ENCODE measurements at regions not wholly inside any gene's neighbourhood (a gene's known extent, or its start where the extent isn't known, plus 50 kb on each side); places are given as distances from the start of the nearest gene placed in this dataset.

- Histone ChIP-seq H3K27ac (no peak overlapping the region), H3K4me1 (no peaks in the 10 kb centered on the region), H3K4me3 (no peak overlapping the region), H3K9me3 (no peaks in the 10 kb centered on the region), H3K36me3 (ENCODE audit: insufficient read depth in 1 of 2, low read depth in 1 of 2) (no peaks in the 10 kb centered on the region), H3K27me3 (ENCODE audit: insufficient read depth in 3 of 3, low read length in 2 of 3) (peaks cover 0 to 4% (median 3%) of the 10 kb centered on the region in 3 donors)
- TF ChIP-seq, protein P1, sequence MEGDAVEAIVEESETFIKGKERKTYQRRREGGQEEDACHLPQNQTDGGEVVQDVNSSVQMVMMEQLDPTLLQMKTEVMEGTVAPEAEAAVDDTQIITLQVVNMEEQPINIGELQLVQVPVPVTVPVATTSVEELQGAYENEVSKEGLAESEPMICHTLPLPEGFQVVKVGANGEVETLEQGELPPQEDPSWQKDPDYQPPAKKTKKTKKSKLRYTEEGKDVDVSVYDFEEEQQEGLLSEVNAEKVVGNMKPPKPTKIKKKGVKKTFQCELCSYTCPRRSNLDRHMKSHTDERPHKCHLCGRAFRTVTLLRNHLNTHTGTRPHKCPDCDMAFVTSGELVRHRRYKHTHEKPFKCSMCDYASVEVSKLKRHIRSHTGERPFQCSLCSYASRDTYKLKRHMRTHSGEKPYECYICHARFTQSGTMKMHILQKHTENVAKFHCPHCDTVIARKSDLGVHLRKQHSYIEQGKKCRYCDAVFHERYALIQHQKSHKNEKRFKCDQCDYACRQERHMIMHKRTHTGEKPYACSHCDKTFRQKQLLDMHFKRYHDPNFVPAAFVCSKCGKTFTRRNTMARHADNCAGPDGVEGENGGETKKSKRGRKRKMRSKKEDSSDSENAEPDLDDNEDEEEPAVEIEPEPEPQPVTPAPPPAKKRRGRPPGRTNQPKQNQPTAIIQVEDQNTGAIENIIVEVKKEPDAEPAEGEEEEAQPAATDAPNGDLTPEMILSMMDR (IDR thresholded peaks at IDR 0.05) = no peak
- DNase-seq (no peak), ATAC-seq (no peak)
- WGBS, 3 donors = 86 to 87% (median 87%) methylated on average over 13 of the region's 13 CpGs
- intact Hi-C loops (cut with DNase I) = no loop called here
These were observed 106.6 kb upstream of the DAP start for GRCh38 chr5:10867389-10868303.

GRCh38 chr5:10866913-10867312 is 105.9 kb upstream of the DAP start:
- intact Hi-C loops (cut with DNase I) = no loop called here
- ATAC-seq (no peak), DNase-seq (no peak)
- Histone ChIP-seq H3K4me3 (no peak overlapping the region), H3K27me3 (ENCODE audit: insufficient read depth in 3 of 3, low read length in 2 of 3) (peaks cover 2 to 4% (median 3%) of the 10 kb centered on the region in 3 donors), H3K9me3 (no peaks in the 10 kb centered on the region), H3K4me1 (no peaks in the 10 kb centered on the region), H3K27ac (no peak overlapping the region), H3K36me3 (ENCODE audit: insufficient read depth in 1 of 2, low read depth in 1 of 2) (no peaks in the 10 kb centered on the region)
- TF ChIP-seq, protein P1 (IDR thresholded peaks at IDR 0.05) = no peak
- WGBS, 3 donors = 38 to 51% (median 49%) methylated on average over 4 of the region's 4 CpGs

GRCh38 chr5:10863763-10864383 is 102.8 kb upstream of the DAP start:
- ATAC-seq = no peak
- Histone ChIP-seq H3K27ac (no peak overlapping the region), H3K4me3 (no peak overlapping the region), H3K36me3 (ENCODE audit: insufficient read depth in 1 of 2, low read depth in 1 of 2) (no peaks in the 10 kb centered on the region), H3K4me1 (no peaks in the 10 kb centered on the region), H3K27me3 (ENCODE audit: insufficient read depth in 3 of 3, low read length in 2 of 3) (peaks cover 2 to 7% (median 4%) of the 10 kb centered on the region in 3 donors), H3K9me3 (no peaks in the 10 kb centered on the region)
- intact Hi-C loops (cut with DNase I) = no loop called here
- TF ChIP-seq, protein P1 (IDR thresholded peaks at IDR 0.05) = peak; percentile 40
- 63 to 68% (median 65%) methylated on average over 15 of the region's 15 CpGs for WGBS, 3 donors
- peak in 1 of 2 donors; percentile 21 for DNase-seq

- no peak overlapping the region for H3K27ac ChIP-seq
- intact Hi-C loops (cut with DNase I) = no loop called here
- no peak overlapping the region for H3K4me3 ChIP-seq
- H3K36me3 ChIP-seq (ENCODE audit: insufficient read depth in 1 of 2, low read depth in 1 of 2) = no peaks in the 10 kb centered on the region
- TF ChIP-seq, protein P1 (IDR thresholded peaks at IDR 0.05) = no peak
- H3K27me3 ChIP-seq (ENCODE audit: insufficient read depth in 3 of 3, low read length in 2 of 3) = peaks cover 5 to 7% (median 6%) of the 10 kb centered on the region in 3 donors
- DNase-seq (no peak), ATAC-seq (no peak)
- H3K9me3 ChIP-seq = no peaks in the 10 kb centered on the region
- WGBS, 3 donors = 72 to 83% (median 82%) methylated on average over 1 of the region's 1 CpG
- no peaks in the 10 kb centered on the region for H3K4me1 ChIP-seq
These were observed 101.1 kb upstream of the DAP start for GRCh38 chr5:10862085-10862484.

Measured in psoas muscle (tissue), 7 donors.